ENCODE measurements at regions not wholly inside any gene's neighbourhood (a gene's known extent, or its start where the extent isn't known, plus 50 kb on each side); places are given as distances from the start of the nearest gene placed in this dataset.
"Not testable (repeated sequence)": the region's sequence is repeated elsewhere in the genome, so short reads cannot be mapped to it uniquely, and the experiment has no call there.

GRCh38 chr1:206256935-206257334, 53.6 kb downstream of the SRGAP2 start:
- not testable (repeated sequence) for DNase-seq

GRCh38 chr1:206261473-206261872, 58.1 kb downstream of the SRGAP2 start:
- not testable (repeated sequence) for DNase-seq

- not testable (repeated sequence) for DNase-seq
Observed at GRCh38 chr1:206262424-206262823, 59.1 kb downstream of the SRGAP2 start.

GRCh38 chr1:206264916-206265315, 61.6 kb downstream of the SRGAP2 start:
- DNase-seq = not testable (repeated sequence)

- not testable (repeated sequence) for DNase-seq
Observed at GRCh38 chr1:206271153-206271552, 67.8 kb downstream of the SRGAP2 start.

GRCh38 chr1:206273104-206273503, 69.8 kb downstream of the SRGAP2 start:
- DNase-seq = not testable (repeated sequence)

DNA sequence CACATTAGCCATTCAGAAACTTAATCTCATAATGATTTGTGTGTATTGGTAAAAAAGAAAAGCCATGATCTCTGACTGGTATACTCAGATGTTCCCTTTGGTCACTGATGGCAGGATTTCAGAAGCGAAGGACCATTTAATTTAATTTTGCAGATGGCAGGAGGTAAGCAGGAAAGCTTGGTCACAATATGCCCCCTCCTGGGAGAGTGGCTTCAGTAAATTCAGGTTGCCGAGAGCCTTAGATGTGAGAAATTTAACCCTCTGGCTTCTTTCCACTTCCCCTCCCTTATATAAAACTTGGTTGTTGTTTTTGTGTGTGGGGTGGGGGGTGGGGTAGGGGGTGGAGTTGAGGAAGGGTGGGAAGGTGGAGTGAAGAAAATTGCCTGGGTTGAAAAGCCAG, 72.8 kb downstream of the SRGAP2 start:
- not testable (repeated sequence) for DNase-seq

- DNase-seq = peak; percentile 12
Observed at GRCh38 chr1:206278683-206279082, 75.3 kb downstream of the SRGAP2 start.

- DNase-seq = not testable (repeated sequence)
Observed at GRCh38 chr1:206280683-206281082, 77.3 kb downstream of the SRGAP2 start.

GRCh38 chr1:206281912-206282654, 78.7 kb downstream of the SRGAP2 start:
- DNase-seq = not testable (repeated sequence)

GRCh38 chr1:206285024-206285960, 82.0 kb downstream of the SRGAP2 start:
- DNase-seq = not testable (repeated sequence)

- DNase-seq = not testable (repeated sequence)
Observed at GRCh38 chr1:206287759-206288158, 84.4 kb downstream of the SRGAP2 start.

DNA sequence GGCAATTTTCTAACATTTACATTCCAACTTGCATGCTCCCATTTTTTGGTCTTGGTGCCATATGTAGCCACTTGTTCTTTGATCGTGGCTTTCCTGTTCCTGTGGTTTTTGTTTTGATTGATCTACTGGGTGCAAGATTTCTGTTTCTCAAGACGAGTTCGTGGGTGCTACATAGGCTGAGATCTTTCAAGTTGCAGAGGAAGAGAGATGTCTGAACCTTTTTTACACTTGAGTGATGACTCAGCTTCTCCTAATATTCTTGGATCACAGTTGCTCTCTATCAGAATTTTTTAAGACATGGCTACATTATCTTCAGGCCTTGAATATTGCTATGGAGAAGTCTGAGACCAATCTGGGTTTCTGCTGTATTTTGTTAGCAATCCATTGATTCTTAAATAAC, 85.1 kb downstream of the SRGAP2 start:
- DNase-seq = not testable (repeated sequence)

DNA sequence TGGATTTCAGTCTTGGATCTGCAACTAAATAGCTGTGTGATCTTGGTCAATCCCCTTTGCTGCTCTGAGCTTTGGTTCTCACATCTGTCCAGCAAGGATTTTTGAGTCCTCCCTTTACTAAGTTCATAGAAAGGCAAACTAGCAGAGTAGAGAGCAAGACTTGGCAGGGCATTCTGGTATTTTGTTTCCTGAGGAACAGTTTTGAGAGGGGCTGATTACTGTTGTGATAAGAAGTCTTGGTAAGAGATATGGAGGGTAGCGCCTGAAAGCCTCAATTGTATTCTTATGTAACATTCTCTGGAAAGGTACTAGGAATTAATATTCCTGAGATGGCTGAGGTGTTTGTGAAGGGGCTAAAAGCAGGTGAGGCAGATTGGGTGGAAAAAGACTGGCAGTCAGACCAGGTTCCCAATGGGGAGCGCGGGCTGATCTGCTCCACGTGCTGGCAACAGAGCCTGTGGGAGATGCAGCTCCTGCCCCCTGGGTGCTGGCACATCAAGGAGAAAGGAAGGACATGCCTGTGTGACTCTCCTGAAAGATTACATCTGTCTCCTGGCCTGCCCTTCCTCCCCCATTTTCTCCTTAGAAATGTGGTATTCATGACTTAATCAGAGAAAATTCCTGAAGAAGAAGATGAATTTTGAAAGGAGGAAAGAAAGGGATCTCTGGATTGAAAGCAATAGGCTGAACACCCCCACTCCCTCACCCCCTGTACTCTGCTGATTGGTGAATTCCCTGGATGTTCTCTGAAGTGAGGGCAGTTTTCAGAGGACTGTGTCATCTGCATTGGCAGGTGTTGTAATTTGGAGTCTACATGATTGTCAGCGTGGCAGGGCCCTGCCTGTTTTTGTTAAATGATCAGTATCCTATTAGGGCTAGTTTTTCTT, 94.0 kb downstream of the SRGAP2 start:
- not testable (repeated sequence) for DNase-seq

DNA sequence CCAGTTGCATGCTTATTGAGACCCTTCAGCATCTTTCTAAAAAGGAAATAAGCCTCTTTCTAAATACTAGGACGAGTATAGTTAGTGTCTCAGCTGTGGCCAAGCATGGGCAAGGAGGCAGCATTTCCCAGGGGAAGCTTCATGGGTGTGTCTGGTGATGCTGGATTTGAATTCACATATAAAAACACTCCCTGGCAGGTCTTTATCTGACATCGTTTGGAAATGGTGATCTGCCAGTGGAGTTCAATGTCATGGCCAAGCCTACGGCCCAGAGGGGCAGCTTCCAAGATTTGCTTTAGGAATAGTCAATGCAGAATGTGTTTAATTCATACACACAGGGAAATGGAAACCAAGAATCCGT, 94.7 kb downstream of the SRGAP2 start:
- DNase-seq = not testable (repeated sequence)

DNA sequence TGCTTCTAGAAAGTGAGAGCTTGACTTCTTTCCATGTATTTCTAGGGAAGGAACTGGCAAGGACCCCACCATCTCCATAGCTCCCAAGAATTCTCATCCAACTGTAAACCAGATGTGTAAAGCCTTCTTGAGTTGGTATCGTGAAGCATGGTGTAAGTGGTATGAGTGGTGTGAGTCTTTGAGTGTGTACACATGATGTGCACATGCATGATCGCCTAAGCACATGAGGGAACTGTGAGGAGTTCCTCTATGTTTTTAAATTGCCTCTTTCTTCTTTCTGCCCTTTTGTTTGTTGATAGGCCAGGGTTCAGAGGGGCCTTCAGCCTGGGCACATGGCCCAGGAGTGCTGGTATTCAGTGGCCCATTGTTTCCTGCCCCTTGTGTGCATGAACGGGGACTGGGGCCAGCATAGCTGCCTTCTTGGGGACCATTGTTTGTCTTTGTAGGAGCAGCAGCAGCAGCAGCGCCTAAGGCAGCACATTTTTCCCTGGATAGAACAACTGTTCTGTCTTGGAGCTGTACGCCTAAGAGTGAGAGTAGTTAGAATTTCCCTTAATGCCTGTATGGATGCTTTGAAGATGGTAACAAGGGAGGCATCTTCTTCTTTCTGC, 95.9 kb downstream of the SRGAP2 start:
- DNase-seq = not testable (repeated sequence)

DNA sequence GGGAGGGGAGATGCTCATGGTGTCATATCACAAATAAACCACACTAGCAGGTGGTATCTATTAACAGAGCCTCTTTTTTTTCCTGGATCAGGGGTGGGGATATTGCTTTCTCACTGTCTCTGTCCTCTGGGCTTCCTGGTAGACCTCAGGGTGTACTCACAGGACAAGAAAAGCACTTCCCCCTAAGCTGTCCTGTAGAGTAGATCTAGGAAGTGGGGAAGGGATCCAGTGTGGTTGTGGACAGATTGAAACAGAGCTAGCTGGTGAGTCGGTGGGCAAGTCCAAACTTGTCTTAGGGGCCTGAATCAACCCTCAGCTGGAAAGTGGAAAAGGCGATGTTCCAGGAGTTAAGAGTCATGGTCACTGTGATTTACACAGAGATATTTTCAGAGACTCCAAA, 96.6 kb downstream of the SRGAP2 start:
- not testable (repeated sequence) for DNase-seq

- DNase-seq = peak; percentile 14
Observed at GRCh38 chr1:206302056-206302455, 98.7 kb downstream of the SRGAP2 start.

GRCh38 chr1:206307442-206307841, 104.1 kb downstream of the SRGAP2 start:
- not testable (repeated sequence) for DNase-seq

GRCh38 chr1:206310948-206311347, 107.6 kb downstream of the SRGAP2 start:
- DNase-seq = not testable (repeated sequence)

- DNase-seq = not testable (repeated sequence)
Observed at GRCh38 chr1:206311611-206312273, 108.4 kb downstream of the SRGAP2 start.
